K562 (cell line): ENCODE measurements at regions not wholly inside any gene's neighbourhood (a gene's known extent, or its start where the extent isn't known, plus 50 kb on each side); places are given as distances from the start of the nearest gene placed in this dataset.

Source experiments
- ATAC-seq: fragments of 200-7000 bp; cut with Tn5 transposase; 3 replicates; pipeline ENCODE4 v1.9.1; 2020; ENCODE audit warnings: moderate library complexity
- BruUV-seq: library from RNA; stranded (reverse); fragments of 400-500 nt; replicated peaks from 2 replicates; lab custom pipeline; 2021; lab: Mats Ljungman, UMichigan
- CTCF ChIA-PET: fragments of 300-600 bp; formaldehyde crosslinking; extraction: SDS; loops from one replicate; lab custom pipeline; 2021; ENCODE audit warnings: low intra/inter-chr PET ratio; lab: Yijun Ruan, JAX
- POLR2A ChIA-PET: fragments of 300-600, 350-650 bp; sonication (Branson Sonifier 250); formaldehyde crosslinking; extraction: SDS; loops from one replicate; lab custom pipeline; 2021; ENCODE audit warnings: antibody characterized with exemption, inconsistent platforms; lab: Yijun Ruan, JAX
- DNase-seq, 4 experiments: peaks; one replicate each; pipeline versions ENCODE4 v3.0.0 to v3.0.0-alpha.2; 2011 to 2018; ENCODE audit warnings: low spot score in 3 of 4, mixed read lengths in 3 of 4; ENCODE audit errors: extremely low read depth in 1 of 4
- FAIRE-seq: peaks from 2 replicates; lab custom pipeline; 2011; peaks lifted over from hg19 to GRCh38; lab: Jason Lieb, UNC
- H2AFZ ChIP-seq: 2 replicates; pipeline ENCODE4 v1.6.0; 2011; ENCODE audit warnings: low read depth, low read length, control low read depth, inconsistent platforms
- H3K27ac ChIP-seq: fragments of 200-600 bp; 3 replicates; pipeline ENCODE4 v1.8.0; 2011; ENCODE audit warnings: low read depth, mild to moderate bottlenecking, control low read depth, inconsistent platforms, low read length, moderate library complexity, mixed read lengths; ENCODE audit errors: extremely low read depth
- H3K27me3 ChIP-seq, 2 experiments: fragments of 300-600 bp in 1 of 2; 2 replicates in 1 of 2; 3 replicates in 1 of 2; pipeline versions ENCODE4 v1.6.0 to v1.8.0; 2011; ENCODE audit warnings: inconsistent platforms in 2 of 2, low read length in 2 of 2, mild to moderate bottlenecking in 1 of 2, mixed read lengths in 1 of 2, moderate library complexity in 1 of 2; ENCODE audit not compliant: control insufficient read depth in 2 of 2, insufficient read depth in 2 of 2
- H3K36me3 ChIP-seq: fragments of 300-600 bp; 3 replicates; pipeline ENCODE4 v1.8.0; 2011; ENCODE audit warnings: mild to moderate bottlenecking, low read length, inconsistent platforms; ENCODE audit not compliant: control insufficient read depth, insufficient read depth
- H3K4me1 ChIP-seq, 2 experiments: fragments of 200-600 bp in 1 of 2; replicated peaks in 1 of 2; 2 replicates in 1 of 2; 3 replicates in 1 of 2; pipeline versions ENCODE4 v1.5.1 to v1.8.0; 2011; ENCODE audit warnings: inconsistent platforms in 2 of 2, low read length in 2 of 2, mild to moderate bottlenecking in 1 of 2, mixed read lengths in 1 of 2, moderate library complexity in 1 of 2; ENCODE audit not compliant: control insufficient read depth in 2 of 2, insufficient read depth in 2 of 2
- H3K4me2 ChIP-seq: 2 replicates; pipeline ENCODE4 v1.6.1; 2011; ENCODE audit warnings: low read length, control low read depth, inconsistent platforms, mixed read lengths; ENCODE audit not compliant: insufficient read depth
- H3K4me3 ChIP-seq: fragments of 200-600 bp; sonication (generic), shearing (Covaris generic); 2 replicates; pipeline ENCODE4 v1.5.1; 2016; ENCODE audit warnings: control low read depth, inconsistent platforms
- H3K79me2 ChIP-seq: fragments of 200-600 bp; 3 replicates; pipeline ENCODE4 v1.8.0; 2011; ENCODE audit warnings: low read length, inconsistent platforms; ENCODE audit not compliant: control insufficient read depth, insufficient read depth
- H3K9ac ChIP-seq, 2 experiments: 2 replicates each; pipeline versions ENCODE4 v1.6.0 to v1.6.1; 2011; ENCODE audit warnings: low read depth in 2 of 2, low read length in 2 of 2, control low read depth in 1 of 2, inconsistent platforms in 1 of 2, mild to moderate bottlenecking in 1 of 2, mixed read lengths in 1 of 2; ENCODE audit not compliant: insufficient read depth in 1 of 2
- H3K9me1 ChIP-seq: one replicate; pipeline ENCODE4 v1.6.0; 2011; ENCODE audit warnings: inconsistent platforms, mild to moderate bottlenecking, low read length, moderate library complexity; ENCODE audit not compliant: control insufficient read depth, insufficient read depth
- H3K9me3 ChIP-seq: replicated peaks from 2 replicates; pipeline ENCODE4 v1.5.1; 2011; ENCODE audit warnings: low read depth, low read length, inconsistent platforms; ENCODE audit not compliant: control insufficient read depth, insufficient read depth
- H4K20me1 ChIP-seq: replicated peaks from 2 replicates; pipeline ENCODE4 v1.6.1; 2011; ENCODE audit warnings: low read length, inconsistent platforms, mixed read lengths; ENCODE audit not compliant: control insufficient read depth, insufficient read depth
- EP300 ChIP-seq: IDR thresholded peaks from 2 replicates; pipeline ENCODE4 v1.6.1; 2012; ENCODE audit warnings: low read length, improper control_type of control experiment
- MEF2A ChIP-seq: IDR thresholded peaks from 2 replicates; pipeline ENCODE4 v1.6.1; 2011; ENCODE audit warnings: low read depth, mild to moderate bottlenecking, low read length, moderate library complexity; ENCODE audit not compliant: control insufficient read depth
- NFRKB ChIP-seq: fragments of 450-650 bp; IDR thresholded peaks from 2 replicates; pipeline ENCODE4 v1.6.1; 2016; ENCODE audit warnings: low read depth
- RUNX1 ChIP-seq: sonication (generic); IDR thresholded peaks from 2 replicates; pipeline ENCODE4 v1.6.1; 2016; ENCODE audit warnings: antibody characterized with exemption, low read depth
- ZNF785 ChIP-seq: fragments of 250-450 bp; sonication (Bioruptor Pico); IDR thresholded peaks from 2 replicates; pipeline ENCODE4 v1.4.0; 2020; ENCODE audit warnings: mild to moderate bottlenecking
- WGBS: fragments of 100-300 bp; shearing (Covaris generic); methylation state at CpG from one replicate; pipeline ENCODE4 v1.1.6; 2016; ENCODE audit warnings: low coverage, mixed read lengths; ENCODE audit not compliant: insufficient coverage; ENCODE audit errors: missing lambda C conversion rate; 5-methylcytosine and 5-hydroxymethylcytosine counted together
- in situ Hi-C: fragments of 300-500 bp; cut with MboI; formaldehyde crosslinking; loops from 4 replicates; pipeline ENCODE4 v1.15.0; 2018; ENCODE audit warnings: inconsistent platforms, mixed read lengths
- intact Hi-C: fragments of 100-400 bp; cut with micrococcal nuclease; formaldehyde crosslinking; loops from 2 replicates; pipeline ENCODE4 v1.14.2; 2022

DNA sequence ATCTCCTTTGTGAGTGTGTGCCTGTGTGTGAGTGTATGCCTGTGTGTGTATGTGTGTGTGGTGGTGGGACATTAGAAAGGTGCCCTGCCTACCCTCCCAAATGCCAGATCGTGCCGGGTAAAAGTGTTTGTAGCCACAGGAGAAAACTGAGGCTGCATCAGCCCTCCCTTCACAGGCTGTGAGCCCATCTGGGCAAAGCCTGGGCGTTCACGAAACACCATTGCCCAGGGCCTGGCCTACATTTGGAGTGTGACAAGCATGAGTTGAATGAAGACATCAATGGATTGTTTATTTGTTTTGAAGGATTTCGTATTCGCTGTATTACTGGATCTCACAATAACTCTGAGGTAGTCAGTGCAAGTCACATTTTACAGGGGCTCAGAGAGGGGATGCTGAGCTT lies 270.8 kb downstream of the NSG2 start:
- Histone ChIP-seq H3K4me1 (peaks cover 0 to 11% of the 10 kb centered on the region in 2 experiments; a peak in 2 of 5 replicates), H4K20me1 (no peaks in the 10 kb centered on the region; the same call in 1 of the 2 replicates), H3K9me3 (no peaks in the 10 kb centered on the region), H3K36me3 (no peaks in the 10 kb centered on the region), H3K9ac (no peak overlapping the region), H3K4me3 (no peak overlapping the region), H3K79me2 (no peaks in the 10 kb centered on the region), H2AFZ (no peak overlapping the region), H3K27ac (no peak overlapping the region), H3K9me1 (no peaks in the 10 kb centered on the region), H3K27me3 (peaks cover 11 to 47% of the 10 kb centered on the region in 2 experiments; a peak in 4 of 5 replicates), H3K4me2 (no peak overlapping the region)
- TF ChIP-seq EP300 (no peak), ZNF785 (CRISPR knock-in tag) (no peak), MEF2A (no peak), NFRKB (no peak), RUNX1 (no peak)
- ATAC-seq: no peak
- CTCF ChIA-PET: no interaction called here
- no peak for FAIRE-seq
- DNase-seq: no peak
- in situ Hi-C loops (loop anchor here (10.0 to 25.0 kb wide), 3 partner anchors 272 to 1604 kb away; partner anchors contain the start of genes BOD1 and NSG2), intact Hi-C loops (loop anchor here (2.0 to 5.0 kb wide), 2 partner anchors 296 to 699 kb away; partner anchors contain the start of gene BOD1)
- POLR2A ChIA-PET: interaction anchor here (0.6 kb wide), 1 partner anchor 73 kb away, joined by 3 read pairs; no protein-coding TSS in a partner anchor
- WGBS: 0% methylated on average over 6 of the region's 6 CpGs
- BruUV-seq: no TSS peak
